GM18502 (cell line): ENCODE measurements at regions not wholly inside any gene's neighbourhood (a gene's known extent, or its start where the extent isn't known, plus 50 kb on each side); places are given as distances from the start of the nearest gene placed in this dataset.
"Not testable (repeated sequence)": the region's sequence is repeated elsewhere in the genome, so short reads cannot be mapped to it uniquely, and the experiment has no call there.

Experiments
- ATAC-seq: cut with Tn5 transposase; IDR thresholded peaks from one replicate; pipeline ENCODE4 v1.9.1; 2021; ENCODE audit warnings: mild to moderate bottlenecking; ENCODE audit not compliant: unreplicated experiment, poor library complexity

DNA sequence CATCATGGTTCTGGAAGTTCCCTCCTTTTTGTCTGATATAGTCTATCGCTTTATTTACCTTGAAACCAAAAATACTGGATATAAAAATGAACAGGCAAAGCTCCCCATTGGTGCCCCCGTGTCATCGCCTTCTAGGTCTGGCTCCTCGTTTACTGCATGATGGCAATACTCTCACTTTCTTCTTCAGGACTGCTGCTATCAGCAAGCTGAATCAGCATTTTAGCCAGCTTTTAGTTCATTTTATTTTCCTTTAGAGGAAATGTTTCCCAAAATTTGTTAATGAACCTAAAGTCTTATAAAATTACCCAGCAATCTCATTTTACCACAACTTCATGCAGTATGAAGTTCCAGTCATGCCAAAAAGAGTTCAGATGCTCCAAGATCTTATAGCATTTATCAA, 80.5 kb downstream of the ZIC3 start:
- no peak for ATAC-seq

DNA sequence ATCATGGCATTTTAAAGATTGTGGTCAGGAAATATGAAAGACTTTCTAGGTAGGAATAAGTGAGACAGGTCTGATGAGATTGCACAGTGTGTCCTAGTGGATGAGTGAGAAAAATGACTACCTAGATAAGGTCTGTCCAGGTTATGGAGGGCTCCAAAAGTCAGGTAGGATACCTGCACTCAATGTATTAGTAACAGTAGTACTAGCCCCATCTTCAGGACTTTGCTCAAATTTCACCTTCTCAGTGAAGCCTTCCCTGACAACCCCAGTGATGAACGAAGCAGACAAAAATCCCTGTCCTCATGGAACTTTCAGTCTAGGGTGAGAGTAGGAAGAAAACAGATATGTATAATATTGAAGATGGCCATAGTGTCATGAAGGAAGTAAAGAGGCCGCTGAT, 85.7 kb downstream of the ZIC3 start:
- ATAC-seq, result no peak

DNA sequence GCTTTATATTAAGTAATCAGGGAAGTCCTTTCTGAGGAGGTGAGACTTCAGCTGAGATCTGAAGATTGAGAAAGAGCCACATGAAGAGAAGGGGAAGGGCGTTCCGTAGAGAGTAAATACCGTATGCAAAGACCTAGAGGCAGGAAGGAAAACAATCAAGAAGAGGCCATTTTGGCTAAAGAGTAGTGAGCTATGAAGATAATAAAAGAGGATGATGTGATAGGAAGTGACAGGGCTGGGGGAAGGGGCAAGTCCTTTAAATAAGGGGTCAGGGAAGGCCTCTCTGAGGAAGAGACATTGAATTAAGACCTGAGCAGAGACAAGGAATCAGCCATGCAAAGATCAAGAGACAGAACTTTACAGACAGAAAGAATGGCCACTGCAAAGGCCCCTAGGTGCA, 86.2 kb downstream of the ZIC3 start:
- ATAC-seq, result no peak

DNA sequence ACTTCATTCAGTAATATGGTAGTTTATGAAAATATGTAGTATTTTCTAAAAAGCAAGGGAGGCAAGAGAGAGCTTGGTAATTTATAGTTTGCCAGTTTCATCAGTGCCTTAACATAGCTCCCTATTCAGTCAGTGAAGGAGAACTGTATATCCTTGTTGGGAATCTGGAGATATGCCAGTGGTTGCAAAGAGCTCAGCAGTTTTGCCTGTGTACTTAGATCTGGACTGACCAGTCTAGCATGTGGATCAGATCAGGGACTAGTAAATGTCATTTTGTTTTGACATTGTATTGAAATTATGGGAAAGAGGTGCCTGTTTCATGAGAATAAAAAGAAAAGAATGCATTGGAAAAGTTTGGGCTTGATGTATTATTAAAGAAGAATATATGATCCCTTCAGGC, 88.6 kb downstream of the ZIC3 start:
- no peak for ATAC-seq

DNA sequence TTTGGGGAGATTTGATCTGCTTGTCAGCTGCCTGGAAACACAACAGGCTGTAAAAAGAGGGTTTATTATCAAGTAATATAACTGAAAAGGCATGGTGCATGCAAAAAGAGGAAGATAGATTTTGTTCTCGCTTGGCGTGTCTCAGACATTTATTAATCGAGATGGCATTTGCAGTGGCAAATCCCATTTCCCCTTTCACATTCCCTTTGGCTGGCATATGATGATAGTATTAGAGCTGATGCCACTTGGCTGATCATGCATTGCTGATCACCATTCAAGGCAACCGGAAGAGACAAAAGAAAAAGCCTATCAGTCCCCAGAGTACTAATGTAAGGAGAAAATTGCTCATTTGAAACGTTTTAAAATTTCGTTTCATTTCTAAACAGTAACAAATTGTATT, 101.8 kb downstream of the ZIC3 start:
- ATAC-seq, result no peak

DNA sequence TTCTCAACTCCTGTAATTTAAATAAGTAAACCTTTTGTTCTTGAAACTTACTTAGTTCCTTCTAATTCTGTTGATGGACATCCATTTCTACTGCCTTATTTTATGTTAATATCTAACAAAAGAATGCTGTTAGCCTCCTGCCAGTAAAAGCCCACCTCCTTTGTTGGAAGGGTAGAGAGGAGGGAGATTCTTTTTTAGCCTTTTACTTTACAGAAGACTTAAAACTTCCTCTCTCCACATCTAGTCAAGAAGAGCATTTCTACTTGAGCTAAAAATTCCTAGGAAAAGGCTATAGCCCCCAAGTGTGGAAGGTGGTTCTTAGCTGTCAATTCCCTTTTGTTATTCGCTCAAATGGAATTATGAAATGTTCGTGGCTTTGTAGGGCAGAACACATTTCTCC, 118.7 kb downstream of the ZIC3 start:
- ATAC-seq, result no peak

DNA sequence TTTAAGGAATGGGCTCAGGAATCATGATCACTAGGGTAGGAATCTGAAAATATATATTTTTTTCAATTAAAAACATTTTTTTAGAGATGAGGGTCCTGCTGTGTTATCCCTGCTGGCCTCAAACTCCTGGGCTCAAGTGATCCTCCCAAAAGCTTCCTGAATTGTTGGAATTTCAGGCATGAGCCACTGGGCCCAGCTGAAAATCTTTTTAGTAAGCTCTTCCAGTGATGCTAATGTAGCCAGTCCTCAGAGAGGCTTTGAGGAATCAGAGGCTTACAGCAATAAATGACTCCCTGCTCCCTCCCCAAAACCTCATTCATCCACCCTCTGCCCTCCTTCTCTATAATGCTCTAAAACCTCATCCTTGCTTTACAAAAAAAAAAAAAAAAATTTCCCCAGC, 129.5 kb downstream of the ZIC3 start:
- ATAC-seq, result no peak

DNA sequence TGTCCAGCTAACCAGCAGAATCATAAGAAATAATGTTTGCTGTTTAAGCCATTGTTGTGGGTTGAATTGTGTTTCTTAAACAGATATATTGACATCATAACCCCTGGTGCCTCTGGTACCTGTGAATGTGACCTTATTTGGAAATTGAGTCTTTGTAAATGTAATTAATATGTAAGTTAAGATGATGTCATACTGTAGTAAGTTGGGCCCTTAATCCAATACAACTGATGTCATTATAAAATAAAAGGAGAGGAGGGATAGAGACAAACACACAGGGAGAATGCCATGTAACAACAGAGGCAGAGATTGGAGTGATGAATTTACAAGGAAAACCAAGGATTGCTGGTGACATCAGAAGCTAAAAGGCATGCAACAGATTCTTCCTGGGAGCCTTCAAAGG, 141.4 kb downstream of the ZIC3 start:
- ATAC-seq, result no peak

DNA sequence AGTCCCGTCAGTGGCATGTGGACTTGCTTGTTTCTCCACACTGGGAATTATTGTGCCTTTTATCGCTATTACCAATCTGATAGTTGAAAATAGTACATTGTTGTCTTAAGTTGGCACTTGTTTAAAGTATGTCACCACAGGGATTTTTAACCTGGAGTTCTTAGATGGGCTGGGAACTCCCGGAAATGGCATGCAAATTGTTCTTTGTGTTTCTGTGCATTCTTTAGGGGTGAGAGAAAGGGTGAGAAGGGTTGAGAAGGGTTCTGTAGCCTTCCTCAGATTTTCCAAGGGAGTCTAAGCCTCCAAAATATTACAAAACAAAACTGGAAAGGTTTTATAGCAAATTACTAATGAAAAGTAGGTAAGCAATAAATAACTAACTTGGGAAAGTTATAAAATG, 176.9 kb downstream of the ZIC3 start:
- no peak for ATAC-seq

DNA sequence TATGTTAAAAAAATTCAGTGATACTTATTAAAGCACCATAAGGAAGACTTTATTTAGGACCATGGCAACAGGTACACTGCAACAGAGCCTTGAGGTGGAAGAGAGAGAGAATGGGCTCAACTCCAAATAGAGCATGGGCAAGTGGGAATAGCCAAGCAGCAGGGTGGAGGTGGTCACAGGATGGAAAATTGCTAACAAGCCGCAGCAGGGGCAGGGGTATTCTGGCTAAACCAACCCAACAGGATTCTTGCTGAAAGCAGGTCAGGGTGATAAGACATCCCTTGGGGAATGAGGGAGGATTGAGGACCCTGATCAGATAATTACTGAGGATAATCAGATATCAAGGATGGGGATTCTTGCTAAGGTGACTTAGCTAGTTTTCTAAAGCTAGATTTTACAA, 177.5 kb downstream of the ZIC3 start:
- ATAC-seq, result no peak

DNA sequence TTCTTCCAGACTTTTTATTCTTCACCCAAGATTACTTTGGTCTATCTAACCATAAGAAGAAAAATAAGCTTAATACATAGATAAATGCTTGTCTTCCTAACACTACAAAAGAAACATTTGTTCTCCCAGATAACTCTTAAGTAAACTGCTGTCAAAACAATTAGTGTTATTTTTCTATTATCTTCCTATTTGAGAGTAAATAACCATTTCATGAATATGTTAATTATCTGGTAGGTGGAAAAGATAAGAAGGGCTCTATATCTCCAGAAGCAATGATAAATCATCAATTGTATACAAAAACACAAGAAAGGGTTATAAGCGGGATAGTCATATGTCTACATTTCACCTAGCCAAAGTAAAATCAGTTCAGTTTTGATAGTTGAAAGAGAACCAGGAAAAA, 180.4 kb downstream of the ZIC3 start:
- ATAC-seq, result no peak

DNA sequence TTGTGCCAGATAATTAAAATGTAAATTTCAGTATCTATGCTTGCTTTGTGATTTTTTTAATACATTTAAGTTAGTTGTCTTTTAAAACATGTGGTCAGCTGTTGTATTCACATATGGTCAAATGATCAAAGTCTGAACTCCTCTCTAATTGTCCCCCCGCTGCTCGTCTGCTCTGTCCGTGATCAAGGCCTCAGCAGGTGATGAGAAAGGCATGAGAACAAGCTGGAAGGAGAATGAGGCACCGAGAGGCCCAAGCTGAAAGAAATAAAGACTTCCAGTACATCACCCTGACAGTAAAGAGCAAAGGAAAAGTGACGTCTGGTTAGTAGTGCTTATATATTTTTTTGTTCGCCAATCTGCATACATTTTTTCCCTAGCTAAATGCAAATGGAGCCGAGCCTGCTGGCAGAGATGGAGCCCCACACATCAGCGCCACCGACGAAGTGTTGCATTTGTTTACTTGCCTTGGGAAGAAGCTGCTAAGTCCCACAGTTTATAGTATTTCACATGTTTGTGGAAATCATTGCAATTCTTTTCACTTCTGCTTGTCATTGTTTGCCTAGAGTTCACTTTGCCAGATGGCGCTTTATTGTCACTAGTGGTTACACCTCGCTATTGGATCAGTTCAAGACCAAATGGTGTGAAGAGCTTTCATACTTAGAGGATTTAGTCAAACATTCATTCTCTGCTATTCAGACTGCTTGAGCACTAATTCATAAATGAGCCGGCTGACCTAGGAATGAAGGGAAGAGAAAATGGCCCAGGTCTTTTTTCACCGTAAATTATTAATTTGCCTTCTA, 181.5 kb downstream of the ZIC3 start:
- no peak for ATAC-seq

DNA sequence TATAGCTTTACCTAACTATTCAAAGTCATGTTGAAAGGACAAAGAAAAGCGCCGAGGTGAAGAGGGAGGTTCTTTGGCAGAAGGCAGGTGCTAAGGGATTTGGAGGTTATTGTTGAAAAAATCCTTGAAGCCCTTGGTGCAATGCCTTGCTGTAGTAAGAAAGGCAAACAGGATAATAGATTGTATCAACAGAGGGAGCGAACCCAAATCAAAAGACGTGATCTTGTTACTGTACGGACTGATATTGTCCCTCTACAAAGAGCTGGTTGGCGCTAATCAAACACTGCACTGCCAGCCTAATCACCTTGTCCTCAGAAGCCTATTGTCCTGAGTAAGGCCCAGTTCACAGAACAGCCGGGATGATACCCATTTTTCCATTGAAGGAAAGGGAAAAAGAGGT, 182.9 kb downstream of the ZIC3 start:
- ATAC-seq, result no peak

DNA sequence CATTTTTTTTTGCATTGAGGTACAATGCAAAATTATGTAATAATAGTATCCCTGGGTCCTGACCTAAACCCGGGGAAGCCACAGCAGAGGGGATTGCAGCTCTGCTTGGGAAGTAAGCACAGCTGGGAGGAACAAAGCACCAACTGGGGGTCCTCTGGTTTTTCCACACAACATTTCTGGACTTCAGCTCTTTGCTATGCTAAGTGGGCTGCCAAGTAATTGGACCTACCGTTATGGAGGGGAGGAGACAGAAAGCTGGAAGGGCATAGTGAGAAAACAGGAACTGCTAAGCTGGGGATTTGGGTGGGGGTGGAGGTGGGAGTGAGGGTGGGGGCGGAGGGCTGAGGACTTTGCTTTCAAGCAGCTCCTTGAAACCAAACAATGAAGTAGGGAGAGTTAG, 183.3 kb downstream of the ZIC3 start:
- ATAC-seq, result no peak

DNA sequence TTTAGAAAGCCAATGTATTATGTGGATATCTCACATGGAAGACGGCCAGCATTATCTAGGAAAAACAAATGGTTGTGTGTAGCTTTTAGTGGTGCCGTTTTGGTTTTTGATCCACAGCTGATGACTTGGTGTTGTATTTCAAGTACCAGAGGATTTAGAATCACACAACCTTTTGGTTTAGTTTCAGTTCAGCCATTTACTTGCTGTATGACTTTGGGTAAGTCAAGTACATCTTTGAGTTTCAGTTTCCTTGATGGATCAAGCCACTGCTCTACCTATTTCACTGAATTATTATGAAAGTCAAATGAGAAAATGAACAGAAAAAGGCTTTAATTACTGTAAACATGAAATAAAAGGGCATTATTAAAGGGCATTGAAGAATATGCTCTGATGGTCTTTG, 205.6 kb downstream of the ZIC3 start:
- no peak for ATAC-seq

DNA sequence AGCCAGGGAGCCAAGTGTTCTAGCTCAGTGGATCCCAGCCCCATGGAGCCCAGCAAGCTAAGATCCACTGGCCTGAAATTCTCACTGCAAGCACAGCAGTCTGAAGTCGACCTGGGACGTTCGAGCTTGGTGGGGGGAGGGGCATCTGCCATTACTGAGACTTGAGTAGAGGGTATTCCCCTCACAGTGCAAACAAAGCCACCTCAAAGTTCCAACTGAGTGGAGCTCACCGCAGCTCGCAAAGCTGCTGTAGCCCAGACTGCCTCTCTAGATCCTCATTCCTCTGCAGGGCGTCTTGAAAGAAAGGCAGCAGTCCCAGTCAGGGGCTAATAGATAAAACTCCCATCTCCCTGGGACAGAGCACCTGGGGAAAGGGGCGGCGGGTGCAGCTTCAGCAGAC, 226.3 kb downstream of the ZIC3 start:
- ATAC-seq, result no peak

DNA sequence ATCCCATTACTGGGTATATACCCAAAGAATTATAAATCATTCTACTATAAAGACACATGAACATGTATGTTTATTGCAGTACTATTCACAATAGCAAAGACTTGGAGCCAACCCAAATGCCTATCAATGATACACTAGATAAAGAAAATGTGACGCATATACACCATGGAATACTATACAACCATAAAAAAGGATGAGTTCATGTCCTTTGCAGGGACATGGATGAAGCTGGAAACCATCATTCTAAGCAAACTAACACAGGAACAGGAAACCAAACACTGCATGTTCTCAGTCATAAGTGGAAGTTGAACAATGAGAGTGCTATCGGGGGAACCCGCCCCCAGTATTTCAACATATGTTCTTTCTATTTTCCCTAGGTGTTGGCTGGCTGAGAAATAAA, 232.0 kb downstream of the ZIC3 start:
- not testable (repeated sequence) for ATAC-seq

DNA sequence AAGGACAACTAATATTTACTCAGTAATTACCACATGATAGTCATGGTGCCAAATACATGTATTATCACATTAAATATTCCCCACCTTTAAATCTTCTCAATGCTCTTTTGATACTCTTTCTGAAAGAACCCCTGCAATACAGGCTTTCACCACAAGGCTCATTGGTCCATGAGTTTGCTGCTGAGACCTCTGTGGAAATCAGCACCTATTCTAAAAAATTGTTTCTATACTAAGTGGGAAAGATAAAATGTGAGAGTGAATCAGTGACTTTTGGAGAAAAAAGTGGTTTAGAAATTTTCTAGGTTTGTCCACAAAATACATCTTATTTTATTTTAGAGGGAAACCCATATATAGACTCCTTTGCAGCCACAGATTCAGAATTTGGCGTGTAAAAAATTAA, 257.3 kb downstream of the ZIC3 start:
- no peak for ATAC-seq

DNA sequence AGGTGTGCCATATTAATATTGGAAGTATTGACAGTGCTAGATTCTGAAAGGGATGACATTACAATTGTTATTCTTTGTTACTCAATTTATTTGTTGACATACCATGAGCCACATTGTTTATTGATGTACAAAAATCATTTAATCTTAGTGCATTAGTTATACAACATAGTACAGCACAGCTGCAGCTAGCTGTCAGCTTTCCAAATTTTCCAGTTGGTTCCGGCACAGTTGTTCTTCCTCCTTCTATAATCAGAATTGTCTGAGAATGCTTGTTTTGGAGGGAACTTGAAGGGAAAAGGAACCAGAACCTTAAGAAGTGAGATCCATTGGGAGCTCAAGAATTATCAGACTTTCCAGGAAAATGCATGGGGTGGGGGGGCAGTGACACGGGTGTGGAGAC, 281.4 kb downstream of the ZIC3 start:
- ATAC-seq, result no peak

DNA sequence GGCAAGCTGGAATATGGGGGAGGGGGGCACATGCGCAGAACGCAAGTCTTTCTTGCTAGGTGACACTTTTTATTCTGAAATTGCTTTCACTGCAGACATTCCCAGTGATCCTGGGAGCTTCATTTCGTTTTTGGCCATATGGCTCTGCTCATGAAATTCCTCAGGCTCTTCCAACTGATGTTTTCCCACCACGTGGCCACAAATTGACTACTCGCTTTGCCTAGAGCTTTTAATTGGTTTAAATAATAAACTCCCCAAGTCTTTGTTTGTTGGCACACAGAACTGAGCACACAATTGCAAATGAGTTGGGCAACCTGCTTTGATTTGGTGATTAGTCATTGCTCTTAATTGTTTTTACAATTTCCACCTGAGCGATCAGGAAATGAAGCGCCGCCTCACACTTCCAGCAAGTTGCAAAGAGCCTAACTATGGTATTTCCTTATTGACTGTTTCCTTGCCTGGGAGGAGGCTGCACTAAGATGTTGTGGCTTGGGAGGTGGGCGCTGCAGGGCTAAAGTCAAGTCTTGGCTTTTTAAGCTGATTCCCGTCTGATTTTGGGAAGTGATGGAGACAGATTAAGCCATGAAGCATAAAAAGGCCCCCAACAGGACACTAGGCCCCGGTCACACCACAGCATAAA, 282.5 kb downstream of the ZIC3 start:
- no peak for ATAC-seq

DNA sequence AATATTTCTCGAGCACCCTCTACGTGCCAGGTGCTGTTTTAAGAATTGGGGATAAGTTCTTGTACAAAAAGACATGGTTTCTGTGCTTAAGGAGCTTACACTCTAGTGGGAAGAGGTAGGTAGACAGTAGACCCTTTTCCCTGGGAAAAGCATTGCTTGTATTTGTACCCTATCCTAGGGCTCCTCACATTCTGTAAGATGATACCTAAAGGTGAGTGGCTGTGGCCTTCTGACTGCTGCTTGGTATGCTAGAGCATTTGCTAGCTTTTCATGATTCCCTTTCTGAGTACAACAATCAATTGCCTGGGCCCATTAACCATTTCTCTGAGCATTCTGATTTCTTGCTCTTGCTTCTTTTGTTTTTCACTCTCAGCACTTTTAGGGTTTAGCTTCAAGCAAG, 286.6 kb downstream of the ZIC3 start:
- no peak for ATAC-seq

DNA sequence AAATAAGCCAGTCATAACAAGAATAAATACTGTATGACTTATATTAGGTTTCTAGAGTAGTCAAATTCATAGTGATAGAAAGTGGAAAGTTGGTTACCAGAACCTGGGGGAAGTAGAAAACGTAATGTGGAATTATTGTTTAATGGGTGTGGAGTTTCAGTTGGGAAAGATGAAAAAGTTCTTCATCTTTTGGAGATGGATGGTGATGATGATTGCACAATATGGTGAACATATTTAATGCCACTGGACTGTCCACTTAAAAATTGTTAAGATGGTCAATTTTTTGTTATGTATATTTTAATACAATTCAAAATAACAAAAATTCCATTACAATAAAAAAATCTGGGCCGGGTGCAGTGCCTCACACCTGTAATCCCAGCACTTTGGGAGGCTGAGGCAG, 289.6 kb downstream of the ZIC3 start:
- no peak for ATAC-seq
